IMR-90 (cell line): ENCODE measurements at regions not wholly inside any gene's neighbourhood (a gene's known extent, or its start where the extent isn't known, plus 50 kb on each side); places are given as distances from the start of the nearest gene placed in this dataset.

Experiments used
- ATAC-seq: fragments of 200-7000 bp; cut with Tn5 transposase; 2 replicates; pipeline ENCODE4 v1.9.1; 2020; ENCODE audit warnings: low read depth, mild to moderate bottlenecking, moderate library complexity
- BruUV-seq: library from RNA; stranded (reverse); fragments of 400-500 nt; replicated peaks from 2 replicates; lab custom pipeline; 2021; lab: Mats Ljungman, UMichigan
- CTCF ChIA-PET: fragments of 300-600 bp; formaldehyde crosslinking; extraction: SDS; loops from one replicate; lab custom pipeline; 2021; ENCODE audit warnings: antibody characterized with exemption; lab: Yijun Ruan, JAX
- POLR2A ChIA-PET: fragments of 300-600 bp; sonication (Branson Sonifier 250); formaldehyde crosslinking; loops from one replicate; lab custom pipeline; 2022; ENCODE audit warnings: antibody characterized with exemption; ENCODE audit not compliant: unreplicated experiment; lab: Charles Lee
- DNase-seq: peaks from one replicate; pipeline ENCODE4 v3.0.0; 2013
- H2AFZ ChIP-seq: replicated peaks from 2 replicates; pipeline ENCODE3; 2013; ENCODE audit warnings: low read length, mild to moderate bottlenecking; ENCODE audit not compliant: poor library complexity
- H2AK5ac ChIP-seq: 2 replicates; pipeline ENCODE4 v1.6.1; 2013; ENCODE audit warnings: low read depth, low read length, inconsistent platforms
- H2AK9ac ChIP-seq: replicated peaks from 2 replicates; pipeline ENCODE3; 2013; ENCODE audit warnings: mild to moderate bottlenecking, low read depth, low read length, moderate library complexity; ENCODE audit not compliant: poor library complexity
- H2BK120ac ChIP-seq: 2 replicates; pipeline ENCODE4 v1.6.1; 2013; ENCODE audit warnings: low read depth, low read length, inconsistent platforms
- H2BK15ac ChIP-seq: 3 replicates; pipeline ENCODE4 v1.6.1; 2013; ENCODE audit warnings: low read depth, low read length, inconsistent platforms
- H2BK20ac ChIP-seq: 2 replicates; pipeline ENCODE4 v1.6.1; 2013; ENCODE audit warnings: low read depth, mild to moderate bottlenecking, inconsistent platforms, low read length, moderate library complexity
- H2BK5ac ChIP-seq: 2 replicates; pipeline ENCODE4 v1.6.1; 2013; ENCODE audit warnings: mild to moderate bottlenecking, low read depth, low read length, inconsistent platforms; ENCODE audit not compliant: poor library complexity, severe bottlenecking
- H3K14ac ChIP-seq: replicated peaks from 2 replicates; pipeline ENCODE4 v1.6.1; 2013; ENCODE audit warnings: low read depth, low read length, inconsistent platforms
- H3K18ac ChIP-seq: 2 replicates; pipeline ENCODE4 v1.6.1; 2013; ENCODE audit warnings: low read depth, low read length, control low read depth
- H3K23ac ChIP-seq: 2 replicates; pipeline ENCODE4 v1.6.1; 2013; ENCODE audit warnings: low read depth, low read length, inconsistent platforms
- H3K27ac ChIP-seq: 2 replicates; pipeline ENCODE4 v1.5.1; 2013; ENCODE audit warnings: mild to moderate bottlenecking, control low read depth, low read length; ENCODE audit not compliant: insufficient read depth
- H3K27me3 ChIP-seq: 2 replicates; pipeline ENCODE4 v1.6.1; 2013; ENCODE audit warnings: low read length; ENCODE audit not compliant: control insufficient read depth, insufficient read depth
- H3K36me3 ChIP-seq: 2 replicates; pipeline ENCODE4 v1.6.1; 2013; ENCODE audit warnings: low read length, mixed read lengths; ENCODE audit not compliant: control insufficient read depth, insufficient read depth
- H3K4ac ChIP-seq: 2 replicates; pipeline ENCODE4 v1.6.1; 2013; ENCODE audit warnings: low read depth, low read length, inconsistent platforms
- H3K4me1 ChIP-seq: 2 replicates; pipeline ENCODE4 v1.6.1; 2013; ENCODE audit warnings: low read length, mixed read lengths; ENCODE audit not compliant: control insufficient read depth, insufficient read depth
- H3K4me2 ChIP-seq: 2 replicates; pipeline ENCODE4 v1.6.1; 2013; ENCODE audit warnings: low read depth, mild to moderate bottlenecking, control low read depth, low read length, moderate library complexity
- H3K4me3 ChIP-seq: 2 replicates; pipeline ENCODE4 v1.5.1; 2013; ENCODE audit warnings: low read depth, mild to moderate bottlenecking, control low read depth, low read length, moderate library complexity; ENCODE audit not compliant: insufficient read depth
- H3K56ac ChIP-seq: 2 replicates; pipeline ENCODE4 v1.6.1; 2013; ENCODE audit warnings: low read length, inconsistent platforms; ENCODE audit not compliant: insufficient read depth; ENCODE audit errors: extremely low read depth
- H3K79me1 ChIP-seq, 2 experiments: 2 replicates each; pipeline ENCODE4 v1.6.1; 2013; ENCODE audit warnings: low read length in 2 of 2, inconsistent platforms in 1 of 2, low read depth in 1 of 2
- H3K9ac ChIP-seq: 2 replicates; pipeline ENCODE4 v1.6.1; 2013; ENCODE audit warnings: low read depth, low read length, control low read depth
- H3K9me1 ChIP-seq: 2 replicates; pipeline ENCODE4 v1.6.1; 2013; ENCODE audit warnings: low read length, inconsistent platforms; ENCODE audit not compliant: insufficient read depth
- H3K9me3 ChIP-seq: 2 replicates; pipeline ENCODE4 v1.6.1; 2013; ENCODE audit warnings: low read length; ENCODE audit not compliant: control insufficient read depth, insufficient read depth
- H4K20me1 ChIP-seq: 2 replicates; pipeline ENCODE4 v1.6.1; 2013; ENCODE audit warnings: low read length, inconsistent platforms; ENCODE audit not compliant: insufficient read depth
- H4K5ac ChIP-seq: 2 replicates; pipeline ENCODE4 v1.6.1; 2013; ENCODE audit warnings: mild to moderate bottlenecking, low read depth, low read length, control low read depth
- H4K8ac ChIP-seq, 2 experiments: 2 replicates each; pipeline ENCODE4 v1.6.1; 2013; ENCODE audit warnings: low read depth in 2 of 2, low read length in 2 of 2, control low read depth in 1 of 2, inconsistent platforms in 1 of 2
- H4K91ac ChIP-seq: 2 replicates; pipeline ENCODE4 v1.6.1; 2013; ENCODE audit warnings: low read depth, low read length, inconsistent platforms; ENCODE audit not compliant: insufficient read depth
- BHLHE40 ChIP-seq: fragments of 150-350 bp; IDR thresholded peaks from 2 replicates; pipeline ENCODE4 v1.6.1; 2016; ENCODE audit warnings: mild to moderate bottlenecking, low read depth, low read length
- CEBPB ChIP-seq: IDR thresholded peaks from 2 replicates; pipeline ENCODE4 v1.6.1; 2012; ENCODE audit warnings: low read depth, low read length, improper control_type of control experiment
- CHD1 ChIP-seq: IDR thresholded peaks from 2 replicates; pipeline ENCODE4 v1.6.1; 2012; ENCODE audit warnings: low read depth, low read length, improper control_type of control experiment
- CTCF ChIP-seq: conservative IDR thresholded peaks from 2 replicates; pipeline ENCODE4 v1.5.1; 2012; ENCODE audit warnings: mild to moderate bottlenecking, low read depth, low read length, improper control_type of control experiment
- FOS ChIP-seq: fragments of 150-350 bp; IDR thresholded peaks from 2 replicates; pipeline ENCODE4 v1.6.1; 2016; ENCODE audit warnings: low read depth, low read length
- MAFK ChIP-seq: IDR thresholded peaks from 2 replicates; pipeline ENCODE4 v1.6.1; 2012; ENCODE audit warnings: low read depth, low read length, improper control_type of control experiment
- MAZ ChIP-seq: IDR thresholded peaks from 2 replicates; pipeline ENCODE4 v1.6.1; 2012; ENCODE audit warnings: low read depth, mild to moderate bottlenecking, low read length, improper control_type of control experiment, moderate library complexity, borderline replicate concordance
- MXI1 ChIP-seq: IDR thresholded peaks from 2 replicates; pipeline ENCODE4 v1.6.1; 2012; ENCODE audit warnings: low read depth, mild to moderate bottlenecking, low read length, moderate library complexity, borderline replicate concordance
- NFE2L2 ChIP-seq: fragments of 150-350 bp; IDR thresholded peaks from 2 replicates; pipeline ENCODE4 v1.6.1; 2016; ENCODE audit warnings: low read depth, mild to moderate bottlenecking, low read length
- POLR2A ChIP-seq: IDR thresholded peaks from 2 replicates; pipeline ENCODE4 v1.6.1; 2012; ENCODE audit warnings: mild to moderate bottlenecking, low read depth, low read length
- RAD21 ChIP-seq: IDR thresholded peaks from 2 replicates; pipeline ENCODE4 v1.6.1; 2012; ENCODE audit warnings: low read length, improper control_type of control experiment
- RCOR1 ChIP-seq: IDR thresholded peaks from 2 replicates; pipeline ENCODE4 v1.6.1; 2012; ENCODE audit warnings: mild to moderate bottlenecking, low read length, improper control_type of control experiment; ENCODE audit not compliant: insufficient replicate concordance
- RFX5 ChIP-seq: IDR thresholded peaks from 2 replicates; pipeline ENCODE4 v1.8.0; 2012; ENCODE audit warnings: low read depth, mild to moderate bottlenecking, low read length, moderate library complexity
- SMC3 ChIP-seq: fragments of 150-350 bp; IDR thresholded peaks from 2 replicates; pipeline ENCODE4 v1.6.1; 2016; ENCODE audit warnings: low read depth, mild to moderate bottlenecking, antibody characterized with exemption, low read length, moderate library complexity
- USF2 ChIP-seq: fragments of 150-350 bp; IDR thresholded peaks from 2 replicates; pipeline ENCODE4 v1.6.1; 2017; ENCODE audit warnings: mild to moderate bottlenecking, antibody characterized with exemption, low read length, low read depth
- WGBS, 2 experiments: methylation state at CpG; one replicate each; pipeline versions ENCODE4 v1.1.5 to v1.1.7; 2013; ENCODE audit warnings: missing lambda C conversion rate in 2 of 2; ENCODE audit not compliant: insufficient read length in 1 of 2; ENCODE audit errors: extremely low coverage in 2 of 2; 5-methylcytosine and 5-hydroxymethylcytosine counted together
- dilution Hi-C: fragments of 300-500 bp; cut with HindIII; formaldehyde crosslinking; loops from one replicate; pipeline ENCODE4 v1.14.3; 2018; ENCODE audit warnings: low sequenced_read_pairs; ENCODE audit not compliant: unreplicated experiment
- in situ Hi-C: fragments of 300-500 bp; cut with MboI; formaldehyde crosslinking; loops from 3 replicates; pipeline ENCODE4 v1.14.3; 2019; ENCODE audit warnings: low sequenced_read_pairs, inconsistent platforms, mixed read lengths
- intact Hi-C: fragments of 100-400 bp; cut with micrococcal nuclease; formaldehyde crosslinking; loops from 2 replicates; pipeline ENCODE4 v1.10.0; 2022
- TF ChIP-seq, protein P1 (sequence below): fragments of 150-350 bp; IDR thresholded peaks from 2 replicates; pipeline ENCODE4 v1.6.1; 2016; ENCODE audit warnings: low read depth, mild to moderate bottlenecking, low read length, moderate library complexity, borderline replicate concordance

DNA sequence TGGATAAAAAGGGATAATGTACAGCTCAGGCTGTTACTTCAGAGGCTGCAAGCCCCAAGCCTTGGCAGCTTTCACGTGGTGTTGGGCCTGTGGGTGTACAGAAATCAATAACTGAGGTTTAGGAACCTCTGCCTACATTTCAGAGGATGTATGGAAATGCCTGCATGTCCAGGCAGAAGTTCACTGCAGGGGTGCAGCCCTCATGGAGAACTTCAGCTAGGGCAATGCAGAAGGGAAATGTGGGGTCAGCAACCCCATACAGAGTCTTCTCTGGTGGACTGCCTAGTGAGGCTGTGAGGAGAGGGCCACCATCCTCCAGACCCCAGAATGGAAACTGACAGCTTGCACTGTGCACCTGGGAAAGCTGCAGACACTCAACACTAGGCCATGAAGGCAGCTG is 1350.3 kb downstream of the ROBO2 start:
- H3K36me3 ChIP-seq: no peaks in the 10 kb centered on the region
- no peaks in the 10 kb centered on the region for H3K4me1 ChIP-seq
- no peak overlapping the region for H3K4me3 ChIP-seq
- dilution Hi-C loops (no loop called here), intact Hi-C loops (no loop called here), in situ Hi-C loops (no loop called here)
- no peaks in the 10 kb centered on the region for H3K27me3 ChIP-seq
- no peak overlapping the region for H3K14ac ChIP-seq
- H4K8ac ChIP-seq: no peak overlapping the region
- no peak overlapping the region for H3K27ac ChIP-seq
- no peak overlapping the region for H3K18ac ChIP-seq
- no peak overlapping the region for H4K5ac ChIP-seq
- H3K9ac ChIP-seq: no peak overlapping the region
- no peaks in the 10 kb centered on the region for H3K9me1 ChIP-seq
- no peak overlapping the region for H2BK20ac ChIP-seq
- H2AFZ ChIP-seq: no peak overlapping the region
- H3K4me2 ChIP-seq: no peak overlapping the region
- H4K91ac ChIP-seq: no peak overlapping the region
- H3K4ac ChIP-seq: no peak overlapping the region
- no peak overlapping the region for H2BK15ac ChIP-seq
- no peak overlapping the region for H3K56ac ChIP-seq
- DNase-seq (no peak), ATAC-seq (no peak)
- TF ChIP-seq POLR2A (no peak), USF2 (no peak), CEBPB (no peak), SMC3 (no peak), RAD21 (no peak), CTCF (no peak), NFE2L2 (no peak), MXI1 (no peak), CHD1 (no peak), FOS (no peak), RCOR1 (no peak), MAZ (no peak), MAFK (no peak), RFX5 (no peak), BHLHE40 (no peak)
- TF ChIP-seq, protein P1, sequence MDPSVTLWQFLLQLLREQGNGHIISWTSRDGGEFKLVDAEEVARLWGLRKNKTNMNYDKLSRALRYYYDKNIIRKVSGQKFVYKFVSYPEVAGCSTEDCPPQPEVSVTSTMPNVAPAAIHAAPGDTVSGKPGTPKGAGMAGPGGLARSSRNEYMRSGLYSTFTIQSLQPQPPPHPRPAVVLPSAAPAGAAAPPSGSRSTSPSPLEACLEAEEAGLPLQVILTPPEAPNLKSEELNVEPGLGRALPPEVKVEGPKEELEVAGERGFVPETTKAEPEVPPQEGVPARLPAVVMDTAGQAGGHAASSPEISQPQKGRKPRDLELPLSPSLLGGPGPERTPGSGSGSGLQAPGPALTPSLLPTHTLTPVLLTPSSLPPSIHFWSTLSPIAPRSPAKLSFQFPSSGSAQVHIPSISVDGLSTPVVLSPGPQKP: no peak
- H2AK9ac ChIP-seq: no peak overlapping the region
- H3K79me1 ChIP-seq: no peaks in the 10 kb centered on the region
- no CpG with 5 or more reads among the region's 1 CpG for WGBS, 2 experiments
- H3K9me3 ChIP-seq: no peaks in the 10 kb centered on the region
- no peak overlapping the region for H2BK120ac ChIP-seq
- POLR2A ChIA-PET: no interaction called here
- H3K23ac ChIP-seq: no peak overlapping the region
- CTCF ChIA-PET: no interaction called here
- BruUV-seq: no TSS peak
- H2BK5ac ChIP-seq: no peak overlapping the region
- H2AK5ac ChIP-seq: no peak overlapping the region
- no peaks in the 10 kb centered on the region for H4K20me1 ChIP-seq
